GM21825 (cell line): ENCODE measurements at regions not wholly inside any gene's neighbourhood (a gene's known extent, or its start where the extent isn't known, plus 50 kb on each side); places are given as distances from the start of the nearest gene placed in this dataset.
A peak's percentile ranks its signal among the peaks of the same experiment; 100 is the strongest.

Experiments
- ATAC-seq: cut with Tn5 transposase; IDR thresholded peaks from one replicate; pipeline ENCODE4 v1.9.1; 2021; ENCODE audit warnings: mild to moderate bottlenecking, moderate library complexity; ENCODE audit not compliant: unreplicated experiment

- no peak for ATAC-seq
Observed at GRCh38 chr10:117635826-117636225, 93.3 kb downstream of the EMX2 start.

- no peak for ATAC-seq
Observed at GRCh38 chr10:117638200-117638599, 95.7 kb downstream of the EMX2 start.

GRCh38 chr10:117638664-117639200 lies 96.2 kb downstream of the EMX2 start:
- no peak for ATAC-seq

DNA sequence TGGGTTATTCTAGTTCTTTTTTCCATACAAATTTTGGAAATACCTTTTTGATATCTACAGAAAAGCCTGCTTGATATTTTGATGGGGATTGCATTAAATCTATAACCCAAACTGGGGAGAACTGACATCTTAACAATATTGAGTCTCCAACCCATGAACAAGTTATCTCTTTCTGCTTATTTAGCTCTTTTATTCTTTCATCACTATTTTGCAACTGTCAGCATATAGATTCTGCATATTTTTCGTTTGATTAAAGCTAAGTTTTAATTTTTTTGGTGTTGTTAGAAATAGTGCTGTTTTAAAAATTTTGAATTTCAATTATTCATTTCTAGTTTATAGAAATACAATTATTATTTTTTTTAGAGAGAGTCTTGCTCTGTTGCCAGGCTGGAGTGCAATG lies 97.9 kb downstream of the EMX2 start:
- no peak for ATAC-seq

DNA sequence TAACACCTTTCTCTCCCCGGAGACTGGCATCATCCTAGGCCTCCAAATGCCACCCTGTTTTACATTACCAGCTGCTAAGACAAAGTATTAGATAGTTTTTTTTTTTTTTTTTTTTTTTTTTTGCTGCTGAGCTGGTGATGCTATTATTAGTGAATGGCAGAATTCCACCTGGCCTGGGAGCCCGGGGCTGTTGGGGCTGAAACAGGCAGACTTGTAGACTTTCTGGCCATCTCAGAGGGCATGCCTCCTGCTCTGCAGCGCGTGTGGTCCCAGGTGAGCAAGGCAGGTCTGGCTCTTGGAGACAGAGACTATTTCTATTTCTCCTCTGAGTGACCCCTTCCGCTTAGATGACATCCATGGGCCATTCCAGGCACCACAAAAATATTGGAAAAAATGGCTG lies 104.2 kb downstream of the EMX2 start:
- no peak for ATAC-seq

DNA sequence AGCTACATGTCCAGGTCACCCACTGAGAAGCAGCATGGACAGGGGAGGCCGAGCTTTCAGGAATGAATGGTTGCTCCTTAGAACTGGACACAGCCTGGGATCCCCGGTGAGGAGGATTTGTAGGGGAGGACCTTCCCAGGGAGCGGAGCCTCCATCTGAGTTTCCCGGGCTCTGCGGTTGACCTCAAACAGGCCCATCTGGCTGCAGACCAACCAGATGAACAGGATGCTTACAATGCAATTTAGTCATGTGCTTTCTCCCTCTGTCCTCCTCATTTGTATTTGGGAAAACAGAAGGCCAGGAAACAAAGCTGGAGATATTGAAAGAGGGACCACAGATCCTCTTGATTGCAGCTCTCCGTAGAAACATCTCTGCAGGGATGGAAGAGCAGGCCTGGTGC lies 104.8 kb downstream of the EMX2 start:
- no peak for ATAC-seq

- ATAC-seq = no peak
Observed at GRCh38 chr10:117651121-117651520, 108.6 kb downstream of the EMX2 start.

DNA sequence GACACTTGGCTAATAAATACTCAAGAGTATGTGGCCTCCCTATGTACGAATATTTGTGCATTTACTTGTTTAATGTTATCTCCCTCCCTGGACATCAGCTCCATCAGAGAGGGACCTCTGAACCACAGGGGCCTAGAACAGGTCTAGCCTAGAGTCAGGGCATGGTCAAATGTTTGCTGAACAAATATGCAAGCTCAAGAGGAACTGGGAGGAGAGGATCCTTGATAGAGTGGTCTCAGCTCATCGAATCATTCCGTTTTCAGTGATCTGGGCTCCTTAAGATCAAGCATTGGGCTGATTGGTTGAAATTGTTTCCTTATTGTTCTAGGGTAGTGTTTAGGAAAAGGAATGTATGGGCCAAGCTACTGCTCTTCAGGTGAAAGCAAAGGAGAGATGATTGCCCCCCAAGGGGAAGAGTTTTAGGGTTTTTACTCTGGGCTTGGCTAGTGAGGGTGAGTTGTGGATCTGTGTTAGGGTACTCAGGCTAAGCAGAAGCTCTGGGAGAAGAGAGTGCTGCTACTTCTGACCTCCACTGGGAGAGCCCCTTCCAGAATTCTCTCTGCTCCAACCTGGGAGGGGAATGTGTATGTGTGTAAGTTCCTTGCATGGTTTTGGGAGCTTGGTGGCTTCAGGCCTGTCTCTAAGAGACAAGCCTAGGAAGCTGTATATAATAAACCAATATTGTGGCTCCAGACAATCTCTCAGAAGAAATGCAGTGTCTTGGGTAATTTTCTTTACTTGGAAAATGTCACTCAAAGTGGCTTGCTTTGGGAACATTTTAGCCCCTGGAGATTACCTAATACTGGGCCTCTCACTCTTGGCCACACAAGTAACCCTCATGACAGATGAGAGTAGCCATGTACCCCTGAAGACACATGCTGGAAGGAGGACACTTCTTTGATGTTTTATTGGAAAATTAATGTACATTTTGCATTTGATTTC lies 110.0 kb downstream of the EMX2 start:
- ATAC-seq = peak; percentile 30

DNA sequence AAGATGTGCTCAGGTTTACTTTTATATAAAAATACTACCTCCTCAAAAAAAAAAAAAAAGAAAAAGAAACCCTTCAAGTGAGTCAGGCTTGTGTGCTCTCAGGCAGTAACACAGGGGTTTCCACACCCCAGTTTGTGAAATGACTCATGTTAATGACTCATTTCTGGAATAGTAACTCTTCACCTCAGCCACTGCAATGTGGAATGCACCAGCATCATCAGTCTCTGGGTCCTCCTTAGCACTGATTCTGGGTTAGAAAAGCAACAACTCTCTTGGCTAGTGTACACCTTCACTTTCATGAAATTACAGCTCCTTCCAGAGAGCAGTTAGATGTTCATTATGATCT lies 110.6 kb downstream of the EMX2 start:
- ATAC-seq = peak; percentile 83

- ATAC-seq = no peak
Observed at GRCh38 chr10:117654105-117654504, 111.6 kb downstream of the EMX2 start.

GRCh38 chr10:117656385-117657367 lies 114.1 kb downstream of the EMX2 start:
- ATAC-seq = peak; percentile 80

DNA sequence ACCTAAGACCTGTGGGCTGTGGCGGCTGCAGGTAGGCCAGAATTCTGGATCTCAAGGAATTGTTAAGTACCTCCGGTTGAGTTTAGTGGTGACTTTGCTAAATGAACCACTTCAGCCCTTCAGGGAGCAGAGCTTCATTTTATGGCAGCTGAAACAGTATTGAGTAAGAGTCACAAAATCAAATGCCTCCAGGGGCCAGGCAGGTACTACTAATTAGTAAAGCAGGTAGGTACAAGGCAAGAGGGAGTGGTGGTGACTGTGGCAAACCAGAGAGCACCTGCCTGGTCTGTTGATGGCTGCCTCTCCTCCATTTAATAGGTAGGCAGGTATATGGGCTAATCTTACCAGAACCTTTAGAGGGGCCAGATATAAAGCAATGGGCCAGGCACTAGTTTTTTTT lies 118.8 kb downstream of the EMX2 start:
- no peak for ATAC-seq

DNA sequence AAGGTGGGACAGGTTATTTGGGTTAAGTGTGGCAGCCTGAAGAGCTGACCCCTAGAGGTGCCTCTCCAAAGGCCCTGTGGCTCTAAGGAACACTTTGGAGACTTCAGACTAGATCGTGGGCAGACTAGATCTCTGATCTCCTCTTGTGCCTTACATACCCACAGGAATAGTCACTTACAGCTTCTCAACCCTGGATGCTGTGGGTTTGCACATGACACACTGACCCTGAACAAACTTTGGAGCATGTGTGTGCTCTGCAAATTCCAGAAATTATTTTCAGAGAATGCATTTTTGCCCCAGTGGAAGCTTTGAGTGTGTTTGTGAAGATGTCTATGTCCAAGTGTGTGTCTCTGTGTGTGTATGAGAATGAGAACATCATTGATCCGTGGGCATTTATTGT lies 119.6 kb downstream of the EMX2 start:
- no peak for ATAC-seq

DNA sequence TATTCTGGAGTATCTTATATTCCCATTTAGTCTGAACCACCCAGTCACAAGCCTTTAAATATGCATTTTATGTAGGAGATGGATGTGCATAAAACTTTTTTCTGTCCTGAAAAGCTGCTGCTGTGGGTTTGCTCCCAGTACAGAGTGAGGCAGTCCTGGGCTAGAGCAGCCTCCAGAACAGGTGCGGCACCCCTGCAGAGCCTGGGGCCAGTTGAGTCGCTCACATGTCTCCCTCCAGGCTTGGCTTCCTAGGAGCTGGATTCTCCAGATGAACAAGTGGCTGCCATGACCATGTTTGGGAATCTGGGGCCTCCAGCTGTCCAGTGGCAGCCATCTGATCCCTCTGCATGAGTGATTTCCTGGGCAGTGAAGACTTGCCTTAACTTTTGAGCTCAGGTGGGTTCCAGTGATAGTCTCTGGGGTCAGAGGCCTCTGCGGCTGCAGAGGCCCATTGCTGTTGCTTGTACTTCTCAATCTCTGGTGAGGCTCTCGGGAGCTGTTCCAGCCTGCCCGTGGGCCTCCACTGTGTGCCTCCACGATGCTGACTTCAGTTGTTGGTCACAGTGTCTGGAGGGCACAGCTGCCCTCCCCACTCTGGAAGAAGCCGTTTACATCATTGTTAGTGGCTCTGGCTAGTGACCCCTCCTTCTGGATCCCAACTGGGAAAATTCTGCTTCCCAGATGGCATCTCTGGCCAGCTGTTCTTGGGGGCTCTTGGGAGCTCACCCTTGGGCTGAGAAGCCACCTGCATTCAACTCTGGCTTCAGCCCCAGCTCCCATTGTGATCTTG lies 120.4 kb downstream of the EMX2 start:
- ATAC-seq = no peak

DNA sequence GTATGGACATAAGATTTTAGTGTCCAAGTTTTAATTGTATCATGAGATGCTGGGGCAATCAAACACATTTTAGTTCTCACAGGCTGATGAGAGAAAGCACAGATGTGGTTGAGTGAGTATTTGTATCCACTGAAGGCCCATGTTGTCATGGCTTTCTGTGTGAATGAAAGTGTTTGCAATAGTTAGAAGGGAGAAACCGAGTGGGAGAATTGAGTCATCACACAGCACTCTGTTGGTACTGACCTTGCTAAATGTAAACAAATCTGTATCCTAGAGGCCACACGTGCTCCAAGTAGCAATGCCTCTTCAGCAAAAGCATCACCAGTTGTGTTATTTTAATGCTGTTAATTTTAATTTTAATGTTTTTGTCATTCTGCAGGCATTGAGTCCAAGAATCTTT lies 121.2 kb downstream of the EMX2 start:
- peak; percentile 99 for ATAC-seq

GRCh38 chr10:117664288-117664687 lies 121.7 kb downstream of the EMX2 start:
- no peak for ATAC-seq

- ATAC-seq = no peak
Observed at GRCh38 chr10:117666166-117666565, 123.6 kb downstream of the EMX2 start.

DNA sequence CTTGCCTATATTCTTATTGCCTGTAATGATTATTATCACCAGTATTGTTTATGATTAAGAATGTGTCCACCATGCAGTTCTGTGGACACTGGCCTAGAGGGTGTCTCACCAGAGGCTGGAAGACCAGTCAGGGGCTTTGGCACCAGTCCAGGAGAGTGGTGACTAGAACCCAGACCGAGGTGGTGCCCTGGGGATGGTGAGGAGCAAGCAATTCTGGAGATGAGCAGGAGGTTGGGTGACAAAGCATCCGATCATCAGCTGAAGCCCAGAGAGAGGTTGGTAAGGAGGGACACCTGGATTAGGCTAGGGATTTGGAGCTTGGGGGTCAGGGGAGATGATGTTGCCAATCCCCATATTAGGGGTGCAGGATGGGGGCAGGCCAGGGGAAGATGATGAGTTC lies 124.4 kb downstream of the EMX2 start:
- ATAC-seq = no peak

GRCh38 chr10:117667831-117668230 lies 125.3 kb downstream of the EMX2 start:
- ATAC-seq = no peak

- ATAC-seq = no peak
Observed at GRCh38 chr10:117668327-117669008, 125.9 kb downstream of the EMX2 start.
